ENCODE measurements at regions not wholly inside any gene's neighbourhood (a gene's known extent, or its start where the extent isn't known, plus 50 kb on each side); places are given as distances from the start of the nearest gene placed in this dataset.

DNA sequence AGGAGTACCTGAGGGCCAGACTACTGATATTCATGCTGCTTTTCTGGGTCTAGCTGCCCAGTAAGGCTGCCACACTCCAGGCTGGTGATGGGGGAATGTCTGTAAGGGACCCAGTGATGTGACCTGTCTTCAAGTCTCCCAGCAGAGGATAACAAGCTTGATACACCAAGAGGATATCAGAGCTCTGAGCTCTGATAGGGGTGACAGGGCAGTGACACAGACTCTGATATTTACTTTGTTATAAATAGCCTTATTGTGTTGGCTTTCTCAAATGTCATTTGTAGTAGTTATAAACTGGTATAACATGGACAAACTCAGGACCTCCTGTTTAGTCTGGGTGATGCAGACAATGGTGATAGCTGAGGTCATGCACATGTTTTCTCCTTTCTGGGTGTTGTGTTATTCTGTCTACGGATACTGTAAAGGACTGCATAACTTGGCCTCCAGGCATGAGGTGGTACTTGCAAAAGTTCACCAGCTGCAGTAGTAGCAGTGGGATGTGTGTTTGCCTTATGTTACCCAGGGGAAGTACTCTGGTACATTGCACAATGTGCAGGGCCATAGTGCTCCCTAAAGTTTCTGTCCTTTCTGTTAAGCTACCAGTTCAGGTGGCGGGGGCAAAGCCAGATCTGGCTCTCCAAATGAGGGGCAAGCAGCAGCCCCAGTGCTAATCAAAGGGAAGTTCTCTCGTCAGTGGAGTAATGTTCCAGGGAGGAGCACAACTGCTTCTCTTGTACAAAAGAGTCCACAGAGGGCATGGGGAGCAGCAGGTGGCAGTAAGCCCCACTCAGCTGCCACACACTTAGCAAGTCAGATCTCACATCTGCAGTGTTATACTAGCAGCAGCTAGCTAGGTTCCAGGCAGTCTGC, 812.2 kb downstream of the JRKL start:
- no peak overlapping the region for H2AFZ ChIP-seq (ENCODE audit: low read length)
- H3K4me1 ChIP-seq (ENCODE audit: insufficient read depth, low read length, severe bottlenecking), result no peaks in the 10 kb centered on the region
- no peak overlapping the region for H3K9ac ChIP-seq (ENCODE audit: low read length)
- H3K79me2 ChIP-seq (ENCODE audit: insufficient read depth, low read length), result no peaks in the 10 kb centered on the region
- no peaks in the 10 kb centered on the region for H3K9me2 ChIP-seq (ENCODE audit: low read depth, low read length)
- no peak overlapping the region for H3K4me2 ChIP-seq (ENCODE audit: low read length)
- H3K4me3 ChIP-seq (ENCODE audit: low read depth, low read length, poor library complexity, severe bottlenecking), result no peak overlapping the region
- H4K20me1 ChIP-seq (ENCODE audit: insufficient read depth, low read length), result no peaks in the 10 kb centered on the region
- no peak overlapping the region for H3K27ac ChIP-seq (ENCODE audit: low read depth, low read length, poor library complexity, severe bottlenecking)
- TF ChIP-seq EZH2 (IDR thresholded peaks at IDR 0.05; ENCODE audit: borderline replicate concordance, low read length), result no peak
- TF ChIP-seq, protein P1, sequence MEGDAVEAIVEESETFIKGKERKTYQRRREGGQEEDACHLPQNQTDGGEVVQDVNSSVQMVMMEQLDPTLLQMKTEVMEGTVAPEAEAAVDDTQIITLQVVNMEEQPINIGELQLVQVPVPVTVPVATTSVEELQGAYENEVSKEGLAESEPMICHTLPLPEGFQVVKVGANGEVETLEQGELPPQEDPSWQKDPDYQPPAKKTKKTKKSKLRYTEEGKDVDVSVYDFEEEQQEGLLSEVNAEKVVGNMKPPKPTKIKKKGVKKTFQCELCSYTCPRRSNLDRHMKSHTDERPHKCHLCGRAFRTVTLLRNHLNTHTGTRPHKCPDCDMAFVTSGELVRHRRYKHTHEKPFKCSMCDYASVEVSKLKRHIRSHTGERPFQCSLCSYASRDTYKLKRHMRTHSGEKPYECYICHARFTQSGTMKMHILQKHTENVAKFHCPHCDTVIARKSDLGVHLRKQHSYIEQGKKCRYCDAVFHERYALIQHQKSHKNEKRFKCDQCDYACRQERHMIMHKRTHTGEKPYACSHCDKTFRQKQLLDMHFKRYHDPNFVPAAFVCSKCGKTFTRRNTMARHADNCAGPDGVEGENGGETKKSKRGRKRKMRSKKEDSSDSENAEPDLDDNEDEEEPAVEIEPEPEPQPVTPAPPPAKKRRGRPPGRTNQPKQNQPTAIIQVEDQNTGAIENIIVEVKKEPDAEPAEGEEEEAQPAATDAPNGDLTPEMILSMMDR (IDR thresholded peaks at IDR 0.05; ENCODE audit: low read length), result no peak
- no peaks in the 10 kb centered on the region for H3K36me3 ChIP-seq (ENCODE audit: insufficient read depth, low read length)
- no peaks in the 10 kb centered on the region for H3F3A ChIP-seq (ENCODE audit: insufficient read depth, low read length)
- no peaks in the 10 kb centered on the region for H3K27me3 ChIP-seq (ENCODE audit: insufficient read depth, low read length)
- H3K9me3 ChIP-seq (ENCODE audit: low read length), result no peaks in the 10 kb centered on the region

DNA sequence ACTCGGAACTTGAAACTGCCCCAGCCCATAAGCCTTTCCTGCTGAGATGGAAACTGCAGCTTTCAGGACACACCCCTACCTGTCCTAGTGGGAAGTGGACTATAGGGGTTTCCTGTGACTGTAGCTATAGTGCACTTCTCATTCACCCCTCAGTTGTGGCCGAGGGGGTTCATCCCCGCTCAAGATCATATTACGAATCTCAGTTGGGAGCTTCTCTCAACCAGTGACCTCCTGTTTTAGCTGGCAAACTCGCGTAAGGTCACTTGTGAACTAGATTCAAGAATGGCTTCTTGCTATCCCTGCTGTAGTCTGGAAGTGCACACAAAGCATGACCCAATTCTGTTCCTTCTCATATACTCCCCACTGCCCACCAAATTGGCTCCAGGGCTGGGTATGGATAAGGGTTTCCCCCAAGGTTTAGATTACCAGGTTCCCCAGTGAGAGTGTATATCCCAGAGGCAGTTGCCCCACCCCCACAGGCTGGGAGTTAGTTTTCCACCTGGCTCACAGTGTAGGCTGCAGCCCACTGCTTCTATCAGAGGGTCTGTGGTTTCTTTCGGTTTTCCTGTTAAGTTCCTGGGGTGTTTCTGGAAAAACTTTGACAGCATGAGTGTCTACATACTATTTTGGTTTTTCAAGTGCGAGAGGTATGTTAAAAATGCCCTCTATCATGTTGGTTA, 812.9 kb downstream of the JRKL start:
- H3K9me2 ChIP-seq (ENCODE audit: low read depth, low read length), result no peaks in the 10 kb centered on the region
- H3K4me1 ChIP-seq (ENCODE audit: insufficient read depth, low read length, severe bottlenecking), result no peaks in the 10 kb centered on the region
- H3F3A ChIP-seq (ENCODE audit: insufficient read depth, low read length), result no peaks in the 10 kb centered on the region
- H3K27ac ChIP-seq (ENCODE audit: low read depth, low read length, poor library complexity, severe bottlenecking), result no peak overlapping the region
- no peak overlapping the region for H3K4me2 ChIP-seq (ENCODE audit: low read length)
- H4K20me1 ChIP-seq (ENCODE audit: insufficient read depth, low read length), result no peaks in the 10 kb centered on the region
- no peaks in the 10 kb centered on the region for H3K27me3 ChIP-seq (ENCODE audit: insufficient read depth, low read length)
- no peak overlapping the region for H3K4me3 ChIP-seq (ENCODE audit: low read depth, low read length, poor library complexity, severe bottlenecking)
- no peak overlapping the region for H3K9ac ChIP-seq (ENCODE audit: low read length)
- no peak overlapping the region for H2AFZ ChIP-seq (ENCODE audit: low read length)
- H3K36me3 ChIP-seq (ENCODE audit: insufficient read depth, low read length), result no peaks in the 10 kb centered on the region
- H3K9me3 ChIP-seq (ENCODE audit: low read length), result no peaks in the 10 kb centered on the region
- TF ChIP-seq, protein P1 (IDR thresholded peaks at IDR 0.05; ENCODE audit: low read length), result no peak
- no peak for TF ChIP-seq EZH2 (IDR thresholded peaks at IDR 0.05; ENCODE audit: borderline replicate concordance, low read length)
- no peaks in the 10 kb centered on the region for H3K79me2 ChIP-seq (ENCODE audit: insufficient read depth, low read length)

DNA sequence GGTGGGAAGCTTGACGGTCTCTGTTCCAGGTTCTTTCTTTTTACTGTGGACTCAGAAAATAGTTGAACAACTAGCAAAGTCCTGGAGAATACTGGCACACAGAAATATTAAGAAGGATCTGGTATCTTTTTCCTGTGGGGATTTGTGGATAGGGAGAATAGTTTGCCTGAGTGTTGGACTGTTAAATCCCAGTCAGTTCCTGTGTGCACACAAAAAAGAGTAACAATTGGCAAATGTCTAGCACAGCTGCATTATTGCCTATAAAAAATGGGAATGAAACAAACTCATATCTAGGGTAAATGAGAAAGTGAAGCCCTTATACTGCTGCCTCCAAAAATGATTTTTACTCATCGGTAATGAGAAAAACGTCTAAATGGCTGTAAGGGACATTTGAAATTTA, 828.2 kb downstream of the JRKL start:
- H3K4me1 ChIP-seq (ENCODE audit: insufficient read depth, low read length, severe bottlenecking), result no peaks in the 10 kb centered on the region
- H3K9me3 ChIP-seq (ENCODE audit: low read length), result no peaks in the 10 kb centered on the region
- H3K27me3 ChIP-seq (ENCODE audit: insufficient read depth, low read length), result no peaks in the 10 kb centered on the region
- no peaks in the 10 kb centered on the region for H3K36me3 ChIP-seq (ENCODE audit: insufficient read depth, low read length)
- no peak overlapping the region for H3K27ac ChIP-seq (ENCODE audit: low read depth, low read length, poor library complexity, severe bottlenecking)
- no peaks in the 10 kb centered on the region for H3K9me2 ChIP-seq (ENCODE audit: low read depth, low read length)
- H3K4me3 ChIP-seq (ENCODE audit: low read depth, low read length, poor library complexity, severe bottlenecking), result no peak overlapping the region
- H2AFZ ChIP-seq (ENCODE audit: low read length), result no peak overlapping the region
- no peak for TF ChIP-seq EZH2 (IDR thresholded peaks at IDR 0.05; ENCODE audit: borderline replicate concordance, low read length)
- TF ChIP-seq, protein P1 (IDR thresholded peaks at IDR 0.05; ENCODE audit: low read length), result no peak
- no peak overlapping the region for H3K9ac ChIP-seq (ENCODE audit: low read length)
- no peaks in the 10 kb centered on the region for H3F3A ChIP-seq (ENCODE audit: insufficient read depth, low read length)
- H3K79me2 ChIP-seq (ENCODE audit: insufficient read depth, low read length), result no peaks in the 10 kb centered on the region
- H4K20me1 ChIP-seq (ENCODE audit: insufficient read depth, low read length), result no peaks in the 10 kb centered on the region
- H3K4me2 ChIP-seq (ENCODE audit: low read length), result no peak overlapping the region
